GM18870 (cell line): ENCODE measurements at regions not wholly inside any gene's neighbourhood (a gene's known extent, or its start where the extent isn't known, plus 50 kb on each side); places are given as distances from the start of the nearest gene placed in this dataset.
"Not testable (repeated sequence)": the region's sequence is repeated elsewhere in the genome, so short reads cannot be mapped to it uniquely, and the experiment has no call there.

ENCODE experiments used
- ATAC-seq: cut with Tn5 transposase; IDR thresholded peaks from one replicate; pipeline ENCODE4 v1.9.1; 2021; ENCODE audit warnings: moderate library complexity; ENCODE audit not compliant: unreplicated experiment

GRCh38 chr1:80171631-80172030 lies 1165.1 kb upstream of the ADGRL4 start:
- ATAC-seq, result no peak

GRCh38 chr1:80170811-80171485 lies 1164.4 kb upstream of the ADGRL4 start:
- no peak for ATAC-seq

DNA sequence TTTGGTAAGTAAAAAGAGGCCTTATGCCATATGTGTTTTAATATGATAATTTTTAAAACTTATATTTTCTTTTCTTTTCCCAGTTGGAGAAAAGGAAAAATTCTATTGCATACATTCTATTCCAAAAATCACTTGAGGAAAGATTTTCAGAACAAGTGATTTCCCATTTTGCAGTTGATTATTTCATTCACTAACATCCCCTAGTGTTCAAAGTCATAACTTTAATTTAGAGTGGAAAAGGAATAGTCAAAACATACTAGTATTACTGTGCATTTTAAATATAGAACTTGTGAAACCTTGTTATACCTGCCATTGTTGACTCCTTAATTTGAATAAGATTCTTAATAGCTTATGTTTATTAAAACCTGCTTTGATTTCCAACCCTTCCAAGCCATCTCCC lies 1157.6 kb upstream of the ADGRL4 start:
- no peak for ATAC-seq

GRCh38 chr1:80163686-80164085 lies 1157.2 kb upstream of the ADGRL4 start:
- ATAC-seq, result no peak

DNA sequence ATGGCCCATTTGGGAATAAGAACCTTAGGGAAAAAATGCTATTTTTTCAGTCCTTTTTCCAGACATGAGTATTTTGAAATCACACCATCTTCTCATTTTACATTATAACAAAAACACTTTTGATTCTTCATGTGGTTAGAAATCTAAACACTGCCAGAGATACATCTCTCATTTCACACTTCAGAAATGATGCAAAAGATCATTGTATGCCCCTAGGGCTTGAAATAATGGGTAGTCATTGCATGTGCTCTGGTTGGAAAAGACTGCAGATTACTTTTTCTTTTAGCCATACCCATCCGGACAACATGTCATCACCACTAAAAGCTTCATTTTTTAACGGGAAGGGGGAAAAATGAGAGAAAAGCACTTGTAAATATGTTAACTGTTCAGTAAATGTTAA lies 1152.2 kb upstream of the ADGRL4 start:
- ATAC-seq, result no peak

GRCh38 chr1:80158266-80158665 lies 1151.7 kb upstream of the ADGRL4 start:
- no peak for ATAC-seq

DNA sequence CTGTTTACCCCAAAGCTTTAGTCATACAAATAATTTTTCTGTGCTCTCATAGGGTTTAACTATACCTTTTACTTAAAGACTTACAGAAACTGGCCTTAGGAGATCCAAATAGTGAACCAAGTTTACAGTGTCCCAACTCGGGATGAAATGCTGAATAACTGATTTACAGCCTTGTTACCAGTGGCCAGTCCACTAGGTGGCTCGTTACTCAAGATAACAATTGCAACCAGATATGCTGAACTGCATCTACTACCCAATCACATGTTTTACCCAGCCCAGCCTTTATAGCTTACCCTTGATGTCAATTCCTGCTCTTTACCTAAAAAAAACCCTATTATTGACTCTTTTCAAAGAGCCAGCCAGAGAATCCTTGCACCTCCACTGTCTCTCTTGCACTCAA lies 1148.8 kb upstream of the ADGRL4 start:
- ATAC-seq, result no peak

- no peak for ATAC-seq
Measured at GRCh38 chr1:80154176-80154575, 1147.6 kb upstream of the ADGRL4 start.

DNA sequence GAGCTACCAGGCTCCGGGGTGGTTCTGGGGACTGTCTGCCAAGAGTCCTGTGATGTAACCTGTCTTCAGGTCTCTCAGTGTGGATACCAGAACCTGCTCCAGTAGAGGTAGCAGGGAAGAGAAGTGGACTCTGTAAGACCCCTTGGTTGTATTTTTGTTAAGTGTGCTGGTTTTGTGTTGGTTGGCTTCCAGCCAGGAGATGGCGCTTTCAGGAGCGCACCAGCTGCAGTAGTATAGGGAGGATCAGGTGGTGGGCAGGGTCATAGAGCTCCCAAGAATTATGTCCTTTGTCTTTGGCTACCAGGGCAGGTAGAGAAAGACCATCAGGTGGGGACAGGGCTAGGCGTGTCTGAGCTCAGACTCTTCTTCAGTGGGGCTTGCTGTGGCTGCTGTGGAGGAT lies 1147.2 kb upstream of the ADGRL4 start:
- no peak for ATAC-seq

- no peak for ATAC-seq
Measured at GRCh38 chr1:80143361-80143760, 1136.8 kb upstream of the ADGRL4 start.

DNA sequence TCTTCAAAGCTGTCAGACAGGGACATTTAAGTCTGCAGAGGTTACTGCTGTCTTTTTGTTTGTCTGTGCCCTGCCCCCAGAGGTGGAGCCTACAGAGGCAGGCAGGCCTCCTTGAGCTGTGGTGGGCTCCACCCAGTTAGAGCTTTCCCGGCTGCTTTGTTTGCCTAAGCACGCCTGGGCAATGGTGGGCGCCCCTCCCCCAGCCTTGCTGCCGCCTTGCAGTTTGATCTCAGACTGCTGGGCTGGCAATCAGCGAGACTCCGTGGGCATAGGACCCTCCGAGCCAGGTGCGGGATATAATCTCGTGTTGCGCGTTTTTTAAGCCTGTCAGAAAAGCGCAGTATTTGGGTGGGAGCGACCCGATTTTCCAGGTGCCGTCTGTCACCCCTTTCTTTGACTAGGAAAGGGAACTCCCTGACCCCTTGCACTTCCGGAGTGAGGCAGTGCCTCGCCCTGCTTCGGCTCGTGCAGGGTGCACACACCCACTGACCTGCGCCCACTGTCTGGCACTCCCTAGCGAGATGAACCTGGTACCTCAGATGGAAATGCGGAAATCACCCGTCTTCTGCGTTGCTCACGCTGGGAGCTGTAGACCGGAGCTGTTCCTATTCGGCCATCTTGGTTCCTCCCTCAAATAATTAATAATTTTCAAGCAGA lies 1131.5 kb upstream of the ADGRL4 start:
- ATAC-seq, result not testable (repeated sequence)

- no peak for ATAC-seq
Measured at GRCh38 chr1:80113168-80114038, 1106.9 kb upstream of the ADGRL4 start.

GRCh38 chr1:80101159-80101558 lies 1094.6 kb upstream of the ADGRL4 start:
- no peak for ATAC-seq

DNA sequence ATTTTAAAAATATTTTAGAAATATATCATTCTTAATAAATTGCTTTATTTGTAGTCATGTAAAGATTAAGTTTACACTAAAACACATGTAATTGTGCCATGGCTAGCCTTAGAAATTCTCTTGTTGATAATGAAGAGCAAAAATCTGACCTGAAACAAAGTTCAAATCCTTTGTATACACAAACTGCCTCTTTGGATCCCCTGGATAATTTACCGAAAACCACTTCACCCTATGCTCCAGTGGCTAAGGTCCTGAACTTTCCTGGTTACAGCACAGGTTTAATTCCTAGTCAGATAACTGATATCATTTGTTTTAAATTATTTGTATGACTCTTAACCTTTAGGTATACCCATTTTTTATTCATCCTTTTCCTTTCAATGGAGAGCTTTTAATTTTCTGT lies 1093.2 kb upstream of the ADGRL4 start:
- no peak for ATAC-seq

GRCh38 chr1:80085067-80085466 lies 1078.5 kb upstream of the ADGRL4 start:
- ATAC-seq, result no peak

DNA sequence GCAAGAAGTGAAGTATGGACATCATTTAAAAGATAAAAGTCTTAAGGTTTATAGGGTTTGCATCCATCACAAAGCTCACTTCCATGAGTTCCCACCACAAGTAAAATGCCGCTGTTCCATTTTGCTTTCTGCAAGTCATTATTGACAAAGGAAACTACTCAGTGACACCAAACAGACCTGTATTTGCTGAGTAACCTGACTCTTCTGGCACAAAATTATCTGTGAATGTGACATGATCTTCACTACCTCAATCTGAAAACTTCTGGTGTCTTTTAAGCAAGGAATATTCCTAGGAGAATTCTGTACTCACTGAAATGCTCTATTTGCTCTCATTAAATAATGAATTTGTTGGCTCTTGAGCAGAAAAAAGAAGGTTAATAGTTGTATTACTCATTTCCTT lies 1077.4 kb upstream of the ADGRL4 start:
- ATAC-seq, result no peak

- ATAC-seq, result no peak
Measured at GRCh38 chr1:80076469-80076868, 1069.9 kb upstream of the ADGRL4 start.

GRCh38 chr1:80075351-80075750 lies 1068.8 kb upstream of the ADGRL4 start:
- ATAC-seq, result no peak

DNA sequence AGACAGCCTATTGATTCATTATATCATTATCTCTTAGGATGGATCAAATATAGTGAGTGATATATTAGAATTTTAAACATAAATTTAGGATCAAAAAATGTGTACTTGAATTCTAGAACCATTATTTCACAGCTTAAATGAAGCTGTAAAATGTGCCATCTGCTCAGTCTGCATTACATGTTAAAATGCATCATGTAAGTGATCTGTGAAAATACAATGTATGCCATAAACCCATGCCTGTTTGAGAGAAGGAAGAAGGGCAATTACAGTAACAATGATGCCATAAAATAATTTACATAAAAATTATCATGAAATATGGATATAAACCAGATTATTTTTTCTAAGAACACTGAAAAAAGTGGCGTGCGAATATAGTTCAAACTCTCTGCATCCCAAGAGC lies 1066.0 kb upstream of the ADGRL4 start:
- no peak for ATAC-seq

- ATAC-seq, result no peak
Measured at GRCh38 chr1:80066060-80066459, 1059.5 kb upstream of the ADGRL4 start.

- no peak for ATAC-seq
Measured at GRCh38 chr1:80064524-80064923, 1058.0 kb upstream of the ADGRL4 start.

DNA sequence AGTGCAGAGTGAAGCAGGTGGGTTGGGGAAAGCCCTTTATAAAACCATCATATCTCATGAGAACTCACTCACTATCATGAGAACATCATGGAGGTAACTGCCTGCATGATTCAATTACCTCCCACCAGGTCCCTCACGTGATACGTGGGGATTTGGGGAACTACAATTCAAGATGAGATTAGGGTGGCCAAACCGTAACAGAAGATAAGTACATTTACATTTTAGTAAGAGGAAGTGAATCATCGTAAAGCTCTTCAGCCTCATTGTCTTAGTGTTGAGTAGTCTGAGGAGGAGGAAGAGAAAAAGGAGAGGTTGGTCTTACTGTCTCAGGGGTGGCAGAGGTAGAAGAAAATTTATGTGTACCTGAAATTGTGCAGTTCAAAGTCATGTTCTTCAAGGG lies 1053.4 kb upstream of the ADGRL4 start:
- no peak for ATAC-seq
